ENCODE measurements at regions not wholly inside any gene's neighbourhood (a gene's known extent, or its start where the extent isn't known, plus 50 kb on each side); places are given as distances from the start of the nearest gene placed in this dataset.

DNA sequence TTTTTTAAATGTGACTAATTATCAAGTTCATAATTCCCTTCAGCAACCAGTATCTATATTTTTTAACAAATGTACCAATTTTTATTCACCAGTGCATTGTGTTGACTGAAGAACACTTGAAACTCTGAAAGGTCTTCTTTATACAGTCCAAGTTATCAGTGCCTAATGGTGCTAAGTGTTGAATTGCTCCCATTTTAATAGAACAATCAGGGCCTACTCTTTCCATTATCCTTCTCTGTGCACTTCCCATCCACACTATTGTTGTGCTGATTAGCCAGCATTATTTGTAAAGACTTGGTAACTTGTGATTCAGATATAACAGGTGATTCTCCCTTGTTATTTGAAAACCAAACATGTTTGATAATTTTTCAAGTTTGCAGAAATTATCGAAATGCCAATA, 1209.7 kb upstream of the MAP3K7 start:
- no peak overlapping the region for H3K27ac ChIP-seq
- no peak for TF ChIP-seq POLR2AphosphoS5 (IDR thresholded peaks at IDR 0.05; ENCODE audit: insufficient read depth in 1 of 2, low read depth in 1 of 2)
- TF ChIP-seq, protein P1, sequence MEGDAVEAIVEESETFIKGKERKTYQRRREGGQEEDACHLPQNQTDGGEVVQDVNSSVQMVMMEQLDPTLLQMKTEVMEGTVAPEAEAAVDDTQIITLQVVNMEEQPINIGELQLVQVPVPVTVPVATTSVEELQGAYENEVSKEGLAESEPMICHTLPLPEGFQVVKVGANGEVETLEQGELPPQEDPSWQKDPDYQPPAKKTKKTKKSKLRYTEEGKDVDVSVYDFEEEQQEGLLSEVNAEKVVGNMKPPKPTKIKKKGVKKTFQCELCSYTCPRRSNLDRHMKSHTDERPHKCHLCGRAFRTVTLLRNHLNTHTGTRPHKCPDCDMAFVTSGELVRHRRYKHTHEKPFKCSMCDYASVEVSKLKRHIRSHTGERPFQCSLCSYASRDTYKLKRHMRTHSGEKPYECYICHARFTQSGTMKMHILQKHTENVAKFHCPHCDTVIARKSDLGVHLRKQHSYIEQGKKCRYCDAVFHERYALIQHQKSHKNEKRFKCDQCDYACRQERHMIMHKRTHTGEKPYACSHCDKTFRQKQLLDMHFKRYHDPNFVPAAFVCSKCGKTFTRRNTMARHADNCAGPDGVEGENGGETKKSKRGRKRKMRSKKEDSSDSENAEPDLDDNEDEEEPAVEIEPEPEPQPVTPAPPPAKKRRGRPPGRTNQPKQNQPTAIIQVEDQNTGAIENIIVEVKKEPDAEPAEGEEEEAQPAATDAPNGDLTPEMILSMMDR (IDR thresholded peaks at IDR 0.05) = no peak
- intact Hi-C loops (cut with DNase I) = no loop called here
- no peaks in the 10 kb centered on the region for H3K36me3 ChIP-seq
- H3K9me3 ChIP-seq = no peaks in the 10 kb centered on the region
- DNase-seq (ENCODE audit: extremely low spot score in 2 of 2) = no peak
- H3K4me1 ChIP-seq = no peaks in the 10 kb centered on the region
- H3K4me3 ChIP-seq = no peak overlapping the region
- H3K27me3 ChIP-seq = no peaks in the 10 kb centered on the region

DNA sequence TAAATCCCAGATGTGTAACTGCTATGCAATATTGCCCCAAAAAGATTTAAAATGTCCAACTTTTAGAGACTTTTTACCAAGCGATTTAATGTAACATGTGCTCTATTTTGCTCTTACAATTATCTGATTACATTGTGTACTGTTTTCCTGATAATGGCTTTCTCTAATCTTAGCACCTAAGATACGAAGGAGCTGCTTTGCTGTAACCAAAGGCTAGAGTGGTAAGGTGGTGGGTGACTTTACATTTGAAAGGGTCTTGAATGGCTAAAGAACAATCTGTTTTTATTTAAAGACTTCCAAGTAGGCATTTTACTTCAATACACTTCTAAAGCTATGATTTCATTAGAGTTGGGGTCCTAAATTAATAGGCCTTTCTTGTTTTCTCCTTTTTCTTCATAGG, 1201.6 kb upstream of the MAP3K7 start:
- intact Hi-C loops (cut with DNase I) = no loop called here
- H3K4me3 ChIP-seq = no peak overlapping the region
- no peaks in the 10 kb centered on the region for H3K4me1 ChIP-seq
- TF ChIP-seq POLR2A (IDR thresholded peaks at IDR 0.05) (no peak), POLR2AphosphoS5 (IDR thresholded peaks at IDR 0.05; ENCODE audit: insufficient read depth in 1 of 2, low read depth in 1 of 2) (no peak)
- TF ChIP-seq, protein P1 (IDR thresholded peaks at IDR 0.05) = no peak
- H3K27me3 ChIP-seq = no peaks in the 10 kb centered on the region
- no peaks in the 10 kb centered on the region for H3K9me3 ChIP-seq
- no peak for DNase-seq (ENCODE audit: extremely low spot score in 2 of 2)
- no peak overlapping the region for H3K27ac ChIP-seq
- no peaks in the 10 kb centered on the region for H3K36me3 ChIP-seq

DNA sequence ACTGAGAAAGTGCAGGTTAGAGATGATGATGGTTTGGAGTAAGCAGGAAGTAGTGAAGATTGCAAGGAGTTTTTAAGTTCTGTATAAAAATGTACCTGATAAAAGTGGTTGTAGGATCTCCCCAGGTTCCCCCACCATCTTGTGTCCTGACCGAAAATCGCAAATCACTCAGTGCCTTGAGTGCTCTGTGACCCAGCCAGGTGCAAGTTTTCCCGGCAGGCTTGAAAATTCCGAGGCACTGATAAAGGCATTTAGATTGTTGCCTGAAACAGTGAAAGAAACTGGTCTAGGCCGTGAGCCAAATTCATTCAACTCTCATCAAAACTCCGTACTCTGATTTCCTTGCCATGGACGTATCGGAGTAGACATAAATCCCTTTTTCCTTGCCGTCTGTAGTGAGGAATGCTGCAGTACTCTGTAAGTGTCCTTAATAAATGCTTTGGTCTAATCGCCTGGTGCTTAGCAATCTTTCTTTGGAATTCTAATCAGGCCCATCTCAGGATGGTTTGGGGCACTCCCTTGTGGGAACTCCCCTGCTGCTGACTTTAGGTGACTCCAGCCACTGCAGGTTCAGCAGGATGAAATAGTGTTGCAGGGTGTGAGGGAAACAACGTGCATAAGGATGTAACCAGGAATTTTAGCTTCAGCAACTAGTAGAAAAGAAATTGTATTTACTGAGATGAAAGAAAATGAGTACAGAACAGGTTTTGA, 1199.8 kb upstream of the MAP3K7 start:
- H3K27ac ChIP-seq = no peak overlapping the region
- no peak for DNase-seq (ENCODE audit: extremely low spot score in 2 of 2)
- no peaks in the 10 kb centered on the region for H3K36me3 ChIP-seq
- H3K4me3 ChIP-seq = no peak overlapping the region
- no peak for TF ChIP-seq POLR2A (IDR thresholded peaks at IDR 0.05)
- TF ChIP-seq, protein P1 (IDR thresholded peaks at IDR 0.05) = no peak
- no peak for TF ChIP-seq POLR2AphosphoS5 (IDR thresholded peaks at IDR 0.05; ENCODE audit: insufficient read depth in 1 of 2, low read depth in 1 of 2)
- H3K4me1 ChIP-seq = no peaks in the 10 kb centered on the region
- intact Hi-C loops (cut with DNase I) = no loop called here
- H3K9me3 ChIP-seq = no peaks in the 10 kb centered on the region
- no peaks in the 10 kb centered on the region for H3K27me3 ChIP-seq

DNA sequence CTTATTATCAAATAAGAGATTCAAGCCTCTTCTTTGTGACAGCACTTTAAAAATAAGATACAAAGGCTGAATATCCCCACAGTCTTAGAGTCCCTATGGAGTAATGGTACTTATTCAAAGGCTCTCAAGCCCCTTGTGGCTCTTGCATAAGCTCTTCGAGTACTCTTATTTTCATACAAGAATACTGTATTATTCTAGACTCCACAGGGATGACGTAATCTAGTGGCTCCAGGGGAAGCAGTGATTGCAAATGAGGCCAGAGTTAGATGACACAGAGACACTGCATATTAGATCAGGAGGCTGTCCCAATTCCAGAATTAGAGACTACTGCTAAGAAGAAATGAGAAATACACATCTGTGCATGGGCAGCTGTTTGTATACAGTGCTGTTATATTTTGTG, 1195.9 kb upstream of the MAP3K7 start:
- TF ChIP-seq POLR2AphosphoS5 (IDR thresholded peaks at IDR 0.05; ENCODE audit: insufficient read depth in 1 of 2, low read depth in 1 of 2) (no peak), POLR2A (IDR thresholded peaks at IDR 0.05) (no peak)
- TF ChIP-seq, protein P1 (IDR thresholded peaks at IDR 0.05) = no peak
- Histone ChIP-seq H3K36me3 (no peaks in the 10 kb centered on the region), H3K4me3 (no peak overlapping the region), H3K4me1 (no peaks in the 10 kb centered on the region), H3K27ac (no peak overlapping the region), H3K27me3 (no peaks in the 10 kb centered on the region), H3K9me3 (no peaks in the 10 kb centered on the region)
- intact Hi-C loops (cut with DNase I) = no loop called here
- DNase-seq (ENCODE audit: extremely low spot score in 2 of 2) = no peak

DNA sequence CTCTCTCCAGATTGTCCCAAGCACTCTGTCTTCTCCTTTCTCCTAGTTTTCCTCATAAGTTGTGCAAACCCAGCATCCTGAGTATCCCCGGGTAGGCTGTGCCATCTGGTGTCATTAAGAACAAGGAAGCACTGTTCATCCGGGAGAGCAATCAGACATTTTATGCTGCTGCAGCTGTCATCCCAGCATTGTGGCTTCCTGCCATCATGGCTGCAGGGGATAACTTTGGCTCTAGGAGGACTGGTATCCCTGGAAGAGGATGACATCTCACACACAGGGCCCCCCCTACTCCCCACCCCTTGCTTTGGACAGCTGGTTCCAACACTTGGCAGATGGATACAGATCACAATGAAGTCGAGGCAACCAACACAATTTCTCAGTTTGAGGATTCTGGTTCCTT, 1195.1 kb upstream of the MAP3K7 start:
- DNase-seq (ENCODE audit: extremely low spot score in 2 of 2) = no peak
- no peaks in the 10 kb centered on the region for H3K9me3 ChIP-seq
- no peaks in the 10 kb centered on the region for H3K36me3 ChIP-seq
- intact Hi-C loops (cut with DNase I) = no loop called here
- no peak overlapping the region for H3K4me3 ChIP-seq
- H3K4me1 ChIP-seq = no peaks in the 10 kb centered on the region
- TF ChIP-seq POLR2AphosphoS5 (IDR thresholded peaks at IDR 0.05; ENCODE audit: insufficient read depth in 1 of 2, low read depth in 1 of 2) (no peak), POLR2A (IDR thresholded peaks at IDR 0.05) (no peak)
- TF ChIP-seq, protein P1 (IDR thresholded peaks at IDR 0.05) = no peak
- no peaks in the 10 kb centered on the region for H3K27me3 ChIP-seq
- H3K27ac ChIP-seq = no peak overlapping the region
